OCI-LY7 (cell line): ENCODE measurements at regions not wholly inside any gene's neighbourhood (a gene's known extent, or its start where the extent isn't known, plus 50 kb on each side); places are given as distances from the start of the nearest gene placed in this dataset.

Experiments used
- BruUV-seq: library from RNA; stranded (reverse); fragments of 400-500 nt; replicated peaks from 2 replicates; lab custom pipeline; 2021; lab: Mats Ljungman, UMichigan
- CTCF ChIA-PET: fragments of 300-600 bp; sonication (Branson Sonifier 250); formaldehyde crosslinking; loops from one replicate; lab custom pipeline; 2022; ENCODE audit warnings: antibody characterized with exemption; ENCODE audit not compliant: unreplicated experiment; lab: Charles Lee
- POLR2A ChIA-PET: fragments of 300-600 bp; sonication (Branson Sonifier 250); formaldehyde crosslinking; loops from one replicate; lab custom pipeline; 2022; ENCODE audit warnings: antibody characterized with exemption; lab: Charles Lee
- DNase-seq: peaks from one replicate; pipeline ENCODE4 v3.0.0-alpha.2; 2015; ENCODE audit warnings: low spot score
- H2AFZ ChIP-seq: fragments of 200-600 bp; sonication (generic), shearing (Covaris generic); 2 replicates; pipeline ENCODE4 v1.6.1; 2014; ENCODE audit warnings: mild to moderate bottlenecking, antibody characterized with exemption, low read length, moderate library complexity
- H3K27ac ChIP-seq: fragments of 200-600 bp; sonication (generic); 2 replicates; pipeline ENCODE4 v1.5.1; 2014; ENCODE audit warnings: mixed run types, low read depth, mild to moderate bottlenecking, moderate library complexity, low read length, inconsistent platforms; ENCODE audit not compliant: poor library complexity, severe bottlenecking
- H3K36me3 ChIP-seq: fragments of 200-600 bp; sonication (generic); 2 replicates; pipeline ENCODE4 v1.6.1; 2014; ENCODE audit warnings: mild to moderate bottlenecking, antibody characterized with exemption, low read length, moderate library complexity, mixed read lengths; ENCODE audit not compliant: insufficient read depth
- H3K4me1 ChIP-seq: fragments of 200-600 bp; sonication (generic); 2 replicates; pipeline ENCODE4 v1.5.1; 2014; ENCODE audit warnings: mild to moderate bottlenecking, low read length; ENCODE audit not compliant: insufficient read depth, poor library complexity, severe bottlenecking
- H3K4me2 ChIP-seq: fragments of 200-600 bp; sonication (generic); 2 replicates; pipeline ENCODE4 v1.6.1; 2014; ENCODE audit warnings: mild to moderate bottlenecking, low read length
- H3K4me3 ChIP-seq: fragments of 200-600 bp; sonication (generic); 2 replicates; pipeline ENCODE4 v1.5.1; 2014; ENCODE audit warnings: mild to moderate bottlenecking, low read depth, low read length; ENCODE audit not compliant: poor library complexity, severe bottlenecking
- H3K79me2 ChIP-seq: fragments of 200-600 bp; sonication (generic); 2 replicates; pipeline ENCODE4 v1.6.1; 2016; ENCODE audit warnings: low read depth, mild to moderate bottlenecking, low read length, moderate library complexity, mixed read lengths; ENCODE audit not compliant: insufficient read depth
- H3K9me2 ChIP-seq: fragments of 200-600 bp; sonication (generic); 2 replicates; pipeline ENCODE4 v1.6.1; 2016; ENCODE audit warnings: mild to moderate bottlenecking, low read length, mixed read lengths; ENCODE audit not compliant: insufficient read depth
- H3K9me3 ChIP-seq: fragments of 200-600 bp; sonication (generic); 2 replicates; pipeline ENCODE4 v1.6.1; 2014; ENCODE audit warnings: mild to moderate bottlenecking, mixed run types, low read length, mixed read lengths
- H4K20me1 ChIP-seq: fragments of 200-600 bp; sonication (generic); 2 replicates; pipeline ENCODE4 v1.6.1; 2014; ENCODE audit warnings: mild to moderate bottlenecking, antibody characterized with exemption, low read length, moderate library complexity, mixed read lengths; ENCODE audit not compliant: insufficient read depth
- CTCF ChIP-seq: fragments of 200-600 bp; sonication (generic); conservative IDR thresholded peaks from 2 replicates; pipeline ENCODE4 v1.5.1; 2014; ENCODE audit warnings: mild to moderate bottlenecking, antibody characterized with exemption, low read length, moderate library complexity, mixed read lengths
- EZH2phosphoT487 ChIP-seq: fragments of 200-600 bp; sonication (generic); IDR thresholded peaks from 2 replicates; pipeline ENCODE4 v1.6.1; 2018; ENCODE audit warnings: low read depth, borderline replicate concordance, mild to moderate bottlenecking, mixed run types, antibody characterized with exemption, low read length, moderate library complexity, mixed read lengths
- intact Hi-C: fragments of 100-400 bp; cut with micrococcal nuclease; formaldehyde crosslinking; loops from one replicate; pipeline ENCODE4 v1.10.0; 2022; ENCODE audit not compliant: unreplicated experiment

DNA sequence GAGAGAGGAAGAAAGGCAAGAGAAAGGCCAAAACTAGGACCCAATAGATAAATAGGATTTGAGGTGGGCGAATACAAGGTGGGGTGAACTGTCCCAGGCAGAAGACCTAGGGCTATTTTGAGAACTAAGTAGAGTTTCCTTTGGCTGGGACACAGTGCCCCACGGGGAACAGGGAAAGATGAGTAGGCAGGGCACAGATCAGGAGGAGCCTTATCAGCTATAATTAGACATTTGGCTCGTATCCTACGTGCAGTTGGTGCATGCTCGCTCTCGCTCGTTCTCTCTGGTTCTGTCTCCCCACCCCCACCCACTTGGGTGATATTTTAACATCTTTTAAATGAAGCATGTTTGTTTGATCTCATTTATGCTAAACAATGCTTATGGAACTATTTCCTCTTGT lies 235.0 kb upstream of the JUN start:
- H2AFZ ChIP-seq: no peak overlapping the region
- H3K27ac ChIP-seq: no peak overlapping the region
- CTCF ChIA-PET: no interaction called here
- intact Hi-C loops: no loop called here
- TF ChIP-seq EZH2phosphoT487: no peak
- no peak for TF ChIP-seq CTCF
- peaks cover 14% of the 10 kb centered on the region for H3K4me1 ChIP-seq
- H3K4me3 ChIP-seq: no peak overlapping the region
- POLR2A ChIA-PET: interaction anchor here (0.5 to 0.8 kb wide), 2 partner anchors 11 to 1633 kb away, joined by 3 read pairs; no protein-coding TSS in a partner anchor
- H3K9me2 ChIP-seq: no peaks in the 10 kb centered on the region
- no peaks in the 10 kb centered on the region for H3K79me2 ChIP-seq
- H3K4me2 ChIP-seq: no peak overlapping the region
- no peaks in the 10 kb centered on the region for H4K20me1 ChIP-seq
- H3K9me3 ChIP-seq: no peaks in the 10 kb centered on the region
- no peaks in the 10 kb centered on the region for H3K36me3 ChIP-seq
- DNase-seq: no peak
- BruUV-seq: no TSS peak

DNA sequence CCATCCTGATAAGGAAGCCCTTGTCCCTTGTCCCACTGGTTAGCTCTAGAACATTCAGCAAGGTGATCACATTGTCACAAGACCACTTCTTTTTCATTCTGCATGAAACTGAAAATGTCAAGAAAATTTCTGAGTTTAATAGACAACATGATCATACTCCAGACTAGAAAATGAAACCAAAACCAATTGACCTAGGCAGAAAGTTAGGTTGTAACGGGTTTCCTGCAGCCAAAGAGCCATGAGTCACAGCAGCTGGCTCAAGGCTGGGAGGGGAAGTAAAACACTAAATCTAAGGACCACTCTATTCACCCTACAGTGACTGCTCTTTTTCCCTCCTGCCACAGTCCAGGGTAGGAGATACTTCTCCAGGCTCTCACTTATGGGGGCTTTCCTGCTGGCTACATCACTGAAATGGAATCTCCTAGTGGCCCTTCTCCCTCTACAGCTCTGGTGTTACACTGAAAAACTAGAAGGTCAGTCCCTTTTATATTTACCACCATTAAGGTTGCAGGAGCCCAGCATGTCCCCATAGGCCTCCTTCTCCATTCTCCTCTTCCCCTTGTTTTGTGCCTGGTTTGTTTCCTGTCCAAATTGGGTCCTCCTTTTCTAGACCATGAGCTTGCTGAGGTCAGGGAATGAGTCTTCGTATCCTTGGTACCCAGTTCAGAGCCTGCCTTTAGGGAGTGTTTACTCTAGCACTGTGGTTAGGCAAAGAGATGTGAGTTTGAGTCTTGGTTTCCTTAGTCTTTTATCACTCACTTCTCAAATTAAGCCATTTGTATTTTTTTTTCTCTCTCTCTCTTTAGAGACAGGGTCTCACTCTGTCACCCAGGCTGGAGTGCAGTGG lies 236.5 kb upstream of the JUN start:
- peak; percentile 73 for DNase-seq
- CTCF ChIA-PET: no interaction called here
- Histone ChIP-seq H3K9me3 (no peaks in the 10 kb centered on the region), H3K36me3 (no peaks in the 10 kb centered on the region), H3K4me1 (peaks cover 11% of the 10 kb centered on the region), H2AFZ (peak overlapping the region; percentile 99), H3K79me2 (no peaks in the 10 kb centered on the region), H4K20me1 (no peaks in the 10 kb centered on the region), H3K4me3 (peak overlapping the region; percentile 46), H3K4me2 (peak overlapping the region; percentile 71), H3K9me2 (no peaks in the 10 kb centered on the region), H3K27ac (no peak overlapping the region)
- POLR2A ChIA-PET: interaction anchor here (0.6 kb wide), 1 partner anchor 45 kb away, joined by 3 read pairs; no protein-coding TSS in a partner anchor
- intact Hi-C loops: no loop called here
- no TSS peak for BruUV-seq
- TF ChIP-seq EZH2phosphoT487 (no peak), CTCF (no peak)

DNA sequence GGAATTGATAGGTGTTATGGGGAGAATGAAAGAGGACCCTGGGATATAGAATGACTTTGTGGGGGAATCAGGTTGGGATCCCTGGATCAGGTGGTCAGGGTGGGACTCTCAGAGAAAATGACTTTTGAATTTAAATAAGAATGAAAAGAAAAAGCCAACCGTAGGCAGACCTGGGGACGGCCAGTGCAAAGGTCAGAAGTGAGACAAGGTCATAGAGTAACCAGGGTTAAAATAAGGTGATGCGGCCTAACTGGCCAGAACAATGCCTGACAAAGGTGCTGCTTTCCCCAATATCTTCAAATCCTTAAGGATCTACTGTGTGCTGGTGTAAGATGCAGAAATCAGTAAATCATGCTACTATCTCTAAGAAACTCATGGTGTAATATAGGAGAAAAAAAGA lies 238.4 kb upstream of the JUN start:
- no peaks in the 10 kb centered on the region for H3K79me2 ChIP-seq
- intact Hi-C loops: no loop called here

More for the DNA sequence above, 238.4 kb upstream of the JUN start:
- no peak for TF ChIP-seq CTCF
- TF ChIP-seq EZH2phosphoT487: no peak
- Histone ChIP-seq H3K9me2 (no peaks in the 10 kb centered on the region), H3K36me3 (no peaks in the 10 kb centered on the region), H4K20me1 (no peaks in the 10 kb centered on the region), H3K4me2 (no peak overlapping the region), H3K4me1 (peaks cover 22% of the 10 kb centered on the region), H3K27ac (no peak overlapping the region), H2AFZ (no peak overlapping the region), H3K4me3 (no peak overlapping the region), H3K9me3 (no peaks in the 10 kb centered on the region)
- CTCF ChIA-PET: no interaction called here
- DNase-seq: no peak
- POLR2A ChIA-PET: interaction anchor here (1.2 kb wide), 1 partner anchor 9 kb away, joined by 3 read pairs; no protein-coding TSS in a partner anchor
- BruUV-seq: no TSS peak
